Endothelial cell of umbilical vein (primary cell): ENCODE measurements at regions not wholly inside any gene's neighbourhood (a gene's known extent, or its start where the extent isn't known, plus 50 kb on each side); places are given as distances from the start of the nearest gene placed in this dataset.

ENCODE experiments used
- BruUV-seq: library from RNA; stranded (reverse); fragments of 400-500 nt; replicated peaks from 2 replicates; lab custom pipeline; 2021; lab: Mats Ljungman, UMichigan
- CTCF ChIA-PET: fragments of 300-600, 350-600 bp; sonication (Branson Sonifier 250); formaldehyde crosslinking; loops from one replicate; lab custom pipeline; 2021; ENCODE audit warnings: antibody characterized with exemption, inconsistent platforms; lab: Charles Lee
- POLR2A ChIA-PET: fragments of 300-600, 350-600 bp; sonication (Branson Sonifier 250); formaldehyde crosslinking; loops from one replicate; lab custom pipeline; 2021; ENCODE audit warnings: antibody characterized with exemption, inconsistent platforms; lab: Charles Lee
- DNase-seq: peaks from one replicate; pipeline ENCODE4 v3.0.0-alpha.2; 2011; ENCODE audit warnings: low read depth, low spot score
- FAIRE-seq: peaks from 2 replicates; lab custom pipeline; 2011; peaks lifted over from hg19 to GRCh38; lab: Jason Lieb, UNC
- H2AFZ ChIP-seq: 2 replicates; pipeline ENCODE4 v1.6.0; 2012; ENCODE audit warnings: low read depth, low read length, control low read depth, inconsistent platforms
- H3K27ac ChIP-seq: 2 replicates; pipeline ENCODE4 v1.5.1; 2011; ENCODE audit warnings: low read depth, mild to moderate bottlenecking, control low read depth, low read length, moderate library complexity; ENCODE audit not compliant: insufficient read depth
- H3K27me3 ChIP-seq, 2 experiments: 2 replicates each; pipeline versions ENCODE4 v1.6.0 to v1.6.1; 2011; ENCODE audit warnings: low read length in 2 of 2, mixed read lengths in 1 of 2; ENCODE audit not compliant: control insufficient read depth in 2 of 2, insufficient read depth in 2 of 2
- H3K36me3 ChIP-seq, 2 experiments: 2 replicates in 1 of 2; 3 replicates in 1 of 2; pipeline ENCODE4 v1.5.1; 2011; ENCODE audit warnings: low read length in 2 of 2, mild to moderate bottlenecking in 1 of 2, moderate library complexity in 1 of 2; ENCODE audit not compliant: control insufficient read depth in 2 of 2, insufficient read depth in 2 of 2; ENCODE audit errors: extremely low read depth in 1 of 2
- H3K4me1 ChIP-seq: 3 replicates; pipeline ENCODE4 v1.5.1; 2011; ENCODE audit warnings: mild to moderate bottlenecking, low read length; ENCODE audit not compliant: control insufficient read depth, insufficient read depth; ENCODE audit errors: extremely low read depth
- H3K4me2 ChIP-seq: 2 replicates; pipeline ENCODE4 v1.6.1; 2011; ENCODE audit warnings: low read length, control low read depth, mixed read lengths; ENCODE audit not compliant: insufficient read depth
- H3K4me3 ChIP-seq, 3 experiments: fragments of 200-600 bp in 1 of 3; sonication (generic), shearing (Covaris generic) in 1 of 3; replicated peaks in 1 of 3; 2 replicates each; pipeline ENCODE4 v1.5.1; 2011 to 2016; ENCODE audit warnings: control low read depth in 3 of 3, low read length in 3 of 3, mild to moderate bottlenecking in 2 of 3, inconsistent platforms in 1 of 3, low read depth in 1 of 3, moderate library complexity in 1 of 3; ENCODE audit not compliant: insufficient read depth in 1 of 3
- H3K79me2 ChIP-seq: 2 replicates; pipeline ENCODE4 v1.6.0; 2012; ENCODE audit warnings: low read length, inconsistent platforms; ENCODE audit not compliant: control insufficient read depth, insufficient read depth
- H3K9ac ChIP-seq: replicated peaks from 2 replicates; pipeline ENCODE3; 2011; ENCODE audit warnings: low read length, control low read depth; ENCODE audit not compliant: insufficient read depth; ENCODE audit errors: extremely low read depth
- H3K9me1 ChIP-seq: replicated peaks from 3 replicates; pipeline ENCODE4 v1.6.0; 2011; ENCODE audit warnings: mild to moderate bottlenecking, low read length; ENCODE audit not compliant: control insufficient read depth, insufficient read depth; ENCODE audit errors: extremely low read depth
- H3K9me3 ChIP-seq: replicated peaks from 2 replicates; pipeline ENCODE4 v1.5.1; 2012; ENCODE audit warnings: low read length, inconsistent platforms; ENCODE audit not compliant: control insufficient read depth, insufficient read depth
- H4K20me1 ChIP-seq: replicated peaks from 2 replicates; pipeline ENCODE3; 2011; ENCODE audit warnings: mild to moderate bottlenecking, low read length; ENCODE audit not compliant: control insufficient read depth, insufficient read depth; ENCODE audit errors: extremely low read depth
- EZH2 ChIP-seq: IDR thresholded peaks from 2 replicates; pipeline ENCODE4 v1.6.1; 2012; ENCODE audit warnings: borderline replicate concordance, low read depth, mild to moderate bottlenecking, moderate library complexity, low read length, inconsistent platforms; ENCODE audit not compliant: severe bottlenecking
- FOS ChIP-seq: IDR thresholded peaks from 2 replicates; pipeline ENCODE4 v1.6.1; 2011; ENCODE audit warnings: mild to moderate bottlenecking, low read length, moderate library complexity, borderline replicate concordance; ENCODE audit not compliant: insufficient read depth
- GATA2 ChIP-seq: IDR thresholded peaks from 2 replicates; pipeline ENCODE4 v1.7.0; 2011; ENCODE audit warnings: low read depth, mild to moderate bottlenecking, moderate library complexity, mixed read lengths, low read length; ENCODE audit not compliant: insufficient read length, insufficient read depth
- JUN ChIP-seq: IDR thresholded peaks from 2 replicates; pipeline ENCODE4 v1.6.1; 2011; ENCODE audit warnings: borderline replicate concordance, low read depth; ENCODE audit not compliant: insufficient read length, insufficient read depth
- MYC ChIP-seq: IDR thresholded peaks from one replicate; pipeline ENCODE4 v1.6.1; 2011; ENCODE audit warnings: mild to moderate bottlenecking, low read depth, low read length
- POLR2A ChIP-seq: IDR thresholded peaks from 2 replicates; pipeline ENCODE4 v1.6.1; 2012; ENCODE audit warnings: low read depth, mild to moderate bottlenecking, control low read depth, low read length
- POLR2AphosphoS5 ChIP-seq: IDR thresholded peaks from 2 replicates; pipeline ENCODE4 v1.6.1; 2012; ENCODE audit warnings: low read depth, mild to moderate bottlenecking, control low read depth, low read length, moderate library complexity; ENCODE audit not compliant: insufficient read depth
- dilution Hi-C: fragments of 300-500 bp; cut with MboI; formaldehyde crosslinking; loops from one replicate; pipeline ENCODE4 v1.15.0; 2019; ENCODE audit warnings: low sequenced_read_pairs; ENCODE audit not compliant: extremely low pct_ligation_motif_present
- intact Hi-C: fragments of 100-400 bp; cut with micrococcal nuclease; formaldehyde crosslinking; loops from one replicate; pipeline ENCODE4 v1.10.0; 2022
- TF ChIP-seq, protein P1 (sequence below), 2 donors: IDR thresholded peaks; 1 replicate in 1 of 2; 2 replicates in 1 of 2; pipeline ENCODE4 v1.5.1; 2011; ENCODE audit warnings: low read length in 2 of 2, mild to moderate bottlenecking in 2 of 2, moderate library complexity in 2 of 2, control low read depth in 1 of 2, inconsistent platforms in 1 of 2, low read depth in 1 of 2; ENCODE audit not compliant: insufficient read depth in 1 of 2; ENCODE audit errors: extremely low read depth in 1 of 2
- TF ChIP-seq, protein P2 (sequence below): IDR thresholded peaks from 2 replicates; pipeline ENCODE4 v1.6.1; 2011; ENCODE audit not compliant: insufficient read depth, insufficient read length

DNA sequence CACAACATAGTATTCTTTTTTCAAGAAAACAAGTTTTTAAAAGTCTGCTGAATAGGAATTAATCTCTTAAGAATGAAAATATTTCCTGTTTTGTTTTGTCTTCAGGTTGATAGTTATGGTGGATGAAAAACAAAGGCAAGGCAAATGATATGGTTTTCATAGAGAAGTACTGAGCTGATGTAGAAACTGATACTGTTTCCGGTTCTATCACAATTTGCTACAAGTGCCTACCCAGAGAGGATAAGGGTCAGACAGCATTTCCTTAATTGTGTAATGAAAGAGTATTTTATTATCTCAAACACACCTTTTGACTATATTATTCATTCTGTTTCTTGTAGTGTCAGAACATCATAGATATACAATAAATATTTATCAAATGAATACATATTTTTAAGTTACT, 836.3 kb downstream of the SQOR start:
- H3K4me2 ChIP-seq, result no peak overlapping the region
- no peak overlapping the region for H3K9ac ChIP-seq
- no peaks in the 10 kb centered on the region for H3K27me3 ChIP-seq
- H3K27ac ChIP-seq, result no peak overlapping the region
- H3K4me3 ChIP-seq, result no peak overlapping the region
- FAIRE-seq, result no peak
- no peaks in the 10 kb centered on the region for H3K9me3 ChIP-seq
- no peak for DNase-seq
- no peaks in the 10 kb centered on the region for H3K4me1 ChIP-seq
- TF ChIP-seq JUN (no peak), POLR2A (no peak), EZH2 (no peak), MYC (no peak), GATA2 (no peak), POLR2AphosphoS5 (no peak), FOS (no peak)
- TF ChIP-seq, protein P1, sequence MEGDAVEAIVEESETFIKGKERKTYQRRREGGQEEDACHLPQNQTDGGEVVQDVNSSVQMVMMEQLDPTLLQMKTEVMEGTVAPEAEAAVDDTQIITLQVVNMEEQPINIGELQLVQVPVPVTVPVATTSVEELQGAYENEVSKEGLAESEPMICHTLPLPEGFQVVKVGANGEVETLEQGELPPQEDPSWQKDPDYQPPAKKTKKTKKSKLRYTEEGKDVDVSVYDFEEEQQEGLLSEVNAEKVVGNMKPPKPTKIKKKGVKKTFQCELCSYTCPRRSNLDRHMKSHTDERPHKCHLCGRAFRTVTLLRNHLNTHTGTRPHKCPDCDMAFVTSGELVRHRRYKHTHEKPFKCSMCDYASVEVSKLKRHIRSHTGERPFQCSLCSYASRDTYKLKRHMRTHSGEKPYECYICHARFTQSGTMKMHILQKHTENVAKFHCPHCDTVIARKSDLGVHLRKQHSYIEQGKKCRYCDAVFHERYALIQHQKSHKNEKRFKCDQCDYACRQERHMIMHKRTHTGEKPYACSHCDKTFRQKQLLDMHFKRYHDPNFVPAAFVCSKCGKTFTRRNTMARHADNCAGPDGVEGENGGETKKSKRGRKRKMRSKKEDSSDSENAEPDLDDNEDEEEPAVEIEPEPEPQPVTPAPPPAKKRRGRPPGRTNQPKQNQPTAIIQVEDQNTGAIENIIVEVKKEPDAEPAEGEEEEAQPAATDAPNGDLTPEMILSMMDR (IDR thresholded peaks at IDR 0.05; ENCODE audit: extremely low read depth in 1 of 2, insufficient read depth in 1 of 2, low read depth in 1 of 2, low read length in 2 of 2), result no peak
- TF ChIP-seq, protein P2, sequence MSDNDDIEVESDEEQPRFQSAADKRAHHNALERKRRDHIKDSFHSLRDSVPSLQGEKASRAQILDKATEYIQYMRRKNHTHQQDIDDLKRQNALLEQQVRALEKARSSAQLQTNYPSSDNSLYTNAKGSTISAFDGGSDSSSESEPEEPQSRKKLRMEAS, result no peak
- H4K20me1 ChIP-seq, result no peaks in the 10 kb centered on the region
- BruUV-seq, result no TSS peak
- dilution Hi-C loops (no loop called here), intact Hi-C loops (no loop called here)
- no peaks in the 10 kb centered on the region for H3K79me2 ChIP-seq
- ChIA-PET CTCF (no interaction called here), POLR2A (no interaction called here)
- no peaks in the 10 kb centered on the region for H3K36me3 ChIP-seq
- no peaks in the 10 kb centered on the region for H3K9me1 ChIP-seq
- no peak overlapping the region for H2AFZ ChIP-seq
